ENCODE measurements at regions not wholly inside any gene's neighbourhood (a gene's known extent, or its start where the extent isn't known, plus 50 kb on each side); places are given as distances from the start of the nearest gene placed in this dataset.

GRCh38 chr2:146207901-146208300, 1636.9 kb upstream of the ACVR2A start:
- no peak overlapping the region for H3K27ac ChIP-seq
- no peak for DNase-seq (ENCODE audit: low spot score in 2 of 2)
- no peaks in the 10 kb centered on the region for H3K4me1 ChIP-seq
- no peak overlapping the region for H3K4me3 ChIP-seq
- no peaks in the 10 kb centered on the region for H3K36me3 ChIP-seq
- H3K27me3 ChIP-seq: no peaks in the 10 kb centered on the region
- WGBS: 80% methylated on average over 3 of the region's 3 CpGs
- TF ChIP-seq EP300 (IDR thresholded peaks at IDR 0.05): no peak
- TF ChIP-seq, protein P1, sequence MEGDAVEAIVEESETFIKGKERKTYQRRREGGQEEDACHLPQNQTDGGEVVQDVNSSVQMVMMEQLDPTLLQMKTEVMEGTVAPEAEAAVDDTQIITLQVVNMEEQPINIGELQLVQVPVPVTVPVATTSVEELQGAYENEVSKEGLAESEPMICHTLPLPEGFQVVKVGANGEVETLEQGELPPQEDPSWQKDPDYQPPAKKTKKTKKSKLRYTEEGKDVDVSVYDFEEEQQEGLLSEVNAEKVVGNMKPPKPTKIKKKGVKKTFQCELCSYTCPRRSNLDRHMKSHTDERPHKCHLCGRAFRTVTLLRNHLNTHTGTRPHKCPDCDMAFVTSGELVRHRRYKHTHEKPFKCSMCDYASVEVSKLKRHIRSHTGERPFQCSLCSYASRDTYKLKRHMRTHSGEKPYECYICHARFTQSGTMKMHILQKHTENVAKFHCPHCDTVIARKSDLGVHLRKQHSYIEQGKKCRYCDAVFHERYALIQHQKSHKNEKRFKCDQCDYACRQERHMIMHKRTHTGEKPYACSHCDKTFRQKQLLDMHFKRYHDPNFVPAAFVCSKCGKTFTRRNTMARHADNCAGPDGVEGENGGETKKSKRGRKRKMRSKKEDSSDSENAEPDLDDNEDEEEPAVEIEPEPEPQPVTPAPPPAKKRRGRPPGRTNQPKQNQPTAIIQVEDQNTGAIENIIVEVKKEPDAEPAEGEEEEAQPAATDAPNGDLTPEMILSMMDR (IDR thresholded peaks at IDR 0.05): no peak
- no peak for TF ChIP-seq POLR2AphosphoS5 (IDR thresholded peaks at IDR 0.05)
- TF ChIP-seq POLR2A (IDR thresholded peaks at IDR 0.05): no peak
- no peaks in the 10 kb centered on the region for H3K9me3 ChIP-seq

GRCh38 chr2:146207417-146207816, 1637.4 kb upstream of the ACVR2A start:
- 93% methylated on average over 1 of the region's 1 CpG for WGBS

GRCh38 chr2:146203064-146203624, 1641.7 kb upstream of the ACVR2A start:
- no peak for DNase-seq (ENCODE audit: low spot score in 2 of 2)
- WGBS: 69% methylated on average over 5 of the region's 5 CpGs
- TF ChIP-seq EP300 (IDR thresholded peaks at IDR 0.05) (no peak), POLR2AphosphoS5 (IDR thresholded peaks at IDR 0.05) (no peak), POLR2A (IDR thresholded peaks at IDR 0.05) (no peak)
- TF ChIP-seq, protein P1 (IDR thresholded peaks at IDR 0.05): no peak
- no peak overlapping the region for H3K4me3 ChIP-seq
- no peaks in the 10 kb centered on the region for H3K9me3 ChIP-seq
- no peak overlapping the region for H3K27ac ChIP-seq
- no peaks in the 10 kb centered on the region for H3K4me1 ChIP-seq
- H3K36me3 ChIP-seq: no peaks in the 10 kb centered on the region
- no peaks in the 10 kb centered on the region for H3K27me3 ChIP-seq

More at GRCh38 chr2:146207417-146207816, 1637.4 kb upstream of the ACVR2A start:
- no peaks in the 10 kb centered on the region for H3K9me3 ChIP-seq
- H3K4me1 ChIP-seq: no peaks in the 10 kb centered on the region
- no peaks in the 10 kb centered on the region for H3K36me3 ChIP-seq
- H3K27me3 ChIP-seq: no peaks in the 10 kb centered on the region
- no peak for DNase-seq (ENCODE audit: low spot score in 2 of 2)
- no peak overlapping the region for H3K4me3 ChIP-seq
- H3K27ac ChIP-seq: no peak overlapping the region
- no peak for TF ChIP-seq POLR2AphosphoS5 (IDR thresholded peaks at IDR 0.05)
- TF ChIP-seq, protein P1 (IDR thresholded peaks at IDR 0.05): no peak
- TF ChIP-seq EP300 (IDR thresholded peaks at IDR 0.05): no peak
- no peak for TF ChIP-seq POLR2A (IDR thresholded peaks at IDR 0.05)

DNA sequence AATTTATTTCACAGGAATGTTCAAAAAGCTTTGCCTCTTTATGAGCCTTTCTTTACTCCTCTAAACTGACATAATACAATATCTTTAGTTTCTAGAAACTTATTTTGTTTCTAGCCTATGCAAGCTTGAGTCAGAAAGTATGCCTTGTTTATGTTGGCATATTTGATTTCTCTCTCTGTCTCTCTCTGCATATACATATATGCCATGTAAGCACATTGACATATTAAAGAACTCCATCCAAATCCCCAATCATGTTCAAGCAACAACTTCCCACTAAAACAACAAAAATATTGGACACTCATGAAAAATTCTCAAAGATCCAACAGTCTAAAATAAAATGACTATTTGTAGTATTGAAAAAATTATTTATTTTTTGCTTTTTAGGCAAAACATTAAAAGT, 1651.2 kb upstream of the ACVR2A start:
- Histone ChIP-seq H3K27me3 (no peaks in the 10 kb centered on the region), H3K36me3 (no peaks in the 10 kb centered on the region), H3K4me1 (no peaks in the 10 kb centered on the region), H3K4me3 (no peak overlapping the region), H3K27ac (no peak overlapping the region), H3K9me3 (no peaks in the 10 kb centered on the region)
- no peak for TF ChIP-seq POLR2AphosphoS5 (IDR thresholded peaks at IDR 0.05)
- TF ChIP-seq, protein P1 (IDR thresholded peaks at IDR 0.05): no peak
- no peak for TF ChIP-seq POLR2A (IDR thresholded peaks at IDR 0.05)
- TF ChIP-seq EP300 (IDR thresholded peaks at IDR 0.05): no peak
- no peak for DNase-seq (ENCODE audit: low spot score in 2 of 2)

DNA sequence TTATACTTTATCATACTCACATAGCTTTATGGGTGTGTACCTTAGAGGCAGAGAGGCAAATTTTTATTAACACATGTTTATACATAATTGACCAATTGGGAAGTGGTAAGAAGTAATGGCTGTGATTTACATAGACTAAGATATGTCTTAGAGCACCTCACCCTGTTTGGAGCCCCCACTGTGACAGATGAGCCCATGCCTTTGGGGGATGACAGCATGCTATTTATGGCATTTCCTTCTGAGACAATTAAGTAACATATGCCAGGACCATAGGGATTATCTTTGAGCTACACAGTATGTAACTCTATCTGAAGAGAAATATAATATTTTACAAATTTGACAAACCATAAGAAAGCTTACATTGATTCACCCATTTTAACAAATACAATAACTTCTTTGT, 1655.3 kb upstream of the ACVR2A start:
- Histone ChIP-seq H3K27ac (no peak overlapping the region), H3K27me3 (no peaks in the 10 kb centered on the region), H3K36me3 (no peaks in the 10 kb centered on the region), H3K4me1 (no peaks in the 10 kb centered on the region), H3K4me3 (no peak overlapping the region), H3K9me3 (no peaks in the 10 kb centered on the region)
- DNase-seq (ENCODE audit: low spot score in 2 of 2): no peak
- TF ChIP-seq, protein P1 (IDR thresholded peaks at IDR 0.05): no peak
- TF ChIP-seq EP300 (IDR thresholded peaks at IDR 0.05) (no peak), POLR2A (IDR thresholded peaks at IDR 0.05) (no peak), POLR2AphosphoS5 (IDR thresholded peaks at IDR 0.05) (no peak)

All from suprapubic skin (tissue), 4 donors.